Right lung (tissue), 2 donors: ENCODE measurements at regions not wholly inside any gene's neighbourhood (a gene's known extent, or its start where the extent isn't known, plus 50 kb on each side); places are given as distances from the start of the nearest gene placed in this dataset.
A peak's percentile ranks its signal among the peaks of the same experiment; 100 is the strongest.
"Not testable (repeated sequence)": the region's sequence is repeated elsewhere in the genome, so short reads cannot be mapped to it uniquely, and the experiment has no call there.

Experiments used
- DNase-seq, 2 donors: peaks; one replicate each; pipeline ENCODE4 v3.0.0-alpha.2; 2013

GRCh38 chr14:28949503-28949902 lies 182.9 kb downstream of the FOXG1 start:
- DNase-seq, result no peak

- DNase-seq, result no peak
Measured at GRCh38 chr14:28952161-28952560, 185.6 kb downstream of the FOXG1 start.

GRCh38 chr14:28952666-28953065 lies 186.1 kb downstream of the FOXG1 start:
- no peak for DNase-seq

GRCh38 chr14:28953973-28954372 lies 187.4 kb downstream of the FOXG1 start:
- DNase-seq, result no peak

- DNase-seq, result no peak
Measured at GRCh38 chr14:28966416-28967233, 200.0 kb downstream of the FOXG1 start.

- DNase-seq, result no peak
Measured at GRCh38 chr14:28975084-28975483, 208.5 kb downstream of the FOXG1 start.

- DNase-seq, result no peak
Measured at GRCh38 chr14:28982228-28982627, 215.6 kb downstream of the FOXG1 start.

- DNase-seq, result no peak
Measured at GRCh38 chr14:28983279-28983678, 216.7 kb downstream of the FOXG1 start.

GRCh38 chr14:28987516-28987915 lies 220.9 kb downstream of the FOXG1 start:
- no peak for DNase-seq

- not testable (repeated sequence) for DNase-seq
Measured at GRCh38 chr14:28997196-28997595, 230.6 kb downstream of the FOXG1 start.

GRCh38 chr14:28999656-29000055 lies 233.1 kb downstream of the FOXG1 start:
- peak; percentile 3 to 8 for DNase-seq

- no peak for DNase-seq
Measured at GRCh38 chr14:29005647-29006046, 239.1 kb downstream of the FOXG1 start.

- no peak for DNase-seq
Measured at GRCh38 chr14:29007990-29008389, 241.4 kb downstream of the FOXG1 start.

GRCh38 chr14:29016050-29016900 lies 249.7 kb downstream of the FOXG1 start:
- DNase-seq, result peak; percentile 4 to 6

- not testable (repeated sequence) for DNase-seq
Measured at GRCh38 chr14:29023505-29023904, 256.9 kb downstream of the FOXG1 start.

GRCh38 chr14:29027441-29027840 lies 260.9 kb downstream of the FOXG1 start:
- not testable (repeated sequence) for DNase-seq

- not testable (repeated sequence) for DNase-seq
Measured at GRCh38 chr14:29027941-29028705, 261.5 kb downstream of the FOXG1 start.

GRCh38 chr14:29028973-29029582 lies 262.5 kb downstream of the FOXG1 start:
- no peak for DNase-seq

GRCh38 chr14:29030121-29030520 lies 263.5 kb downstream of the FOXG1 start:
- no peak for DNase-seq

- DNase-seq, result no peak
Measured at GRCh38 chr14:29030970-29031369, 264.4 kb downstream of the FOXG1 start.

- no peak for DNase-seq
Measured at GRCh38 chr14:29035134-29035533, 268.5 kb downstream of the FOXG1 start.

- DNase-seq, result no peak
Measured at GRCh38 chr14:29037411-29037810, 270.8 kb downstream of the FOXG1 start.
